MG63 (cell line): ENCODE measurements at regions not wholly inside any gene's neighbourhood (a gene's known extent, or its start where the extent isn't known, plus 50 kb on each side); places are given as distances from the start of the nearest gene placed in this dataset.
"Not testable (repeated sequence)": the region's sequence is repeated elsewhere in the genome, so short reads cannot be mapped to it uniquely, and the experiment has no call there.

Source experiments
- DNase-seq: peaks from one replicate; pipeline ENCODE4 v3.0.0-alpha.2; 2020
- H3K27me3 ChIP-seq: fragments of 250-450 bp; sonication (Bioruptor Pico); 2 replicates; pipeline ENCODE4 v1.5.1; 2020; ENCODE audit warnings: mild to moderate bottlenecking, moderate library complexity
- H3K36me3 ChIP-seq: fragments of 250-450 bp; sonication (Bioruptor Pico); 2 replicates; pipeline ENCODE4 v1.5.1; 2020; ENCODE audit warnings: mild to moderate bottlenecking, moderate library complexity
- H3K4me3 ChIP-seq: fragments of 250-450 bp; sonication (Bioruptor Pico); 2 replicates; pipeline ENCODE4 v1.5.1; 2020; ENCODE audit warnings: mild to moderate bottlenecking, moderate library complexity
- H3K9me3 ChIP-seq: fragments of 250-450 bp; sonication (Bioruptor Pico); 2 replicates; pipeline ENCODE4 v1.5.1; 2020; ENCODE audit warnings: mild to moderate bottlenecking, moderate library complexity

GRCh38 chr13:79846386-79846785, 365.4 kb downstream of the NDFIP2 start:
- no peaks in the 10 kb centered on the region for H3K9me3 ChIP-seq

GRCh38 chr13:79837741-79838450, 356.9 kb downstream of the NDFIP2 start:
- no peaks in the 10 kb centered on the region for H3K36me3 ChIP-seq
- DNase-seq = no peak
- H3K4me3 ChIP-seq = no peak overlapping the region
- H3K27me3 ChIP-seq = no peaks in the 10 kb centered on the region
- no peaks in the 10 kb centered on the region for H3K9me3 ChIP-seq

More at GRCh38 chr13:79846386-79846785, 365.4 kb downstream of the NDFIP2 start:
- Histone ChIP-seq H3K4me3 (no peak overlapping the region), H3K27me3 (no peaks in the 10 kb centered on the region), H3K36me3 (no peaks in the 10 kb centered on the region)
- DNase-seq = no peak

DNA sequence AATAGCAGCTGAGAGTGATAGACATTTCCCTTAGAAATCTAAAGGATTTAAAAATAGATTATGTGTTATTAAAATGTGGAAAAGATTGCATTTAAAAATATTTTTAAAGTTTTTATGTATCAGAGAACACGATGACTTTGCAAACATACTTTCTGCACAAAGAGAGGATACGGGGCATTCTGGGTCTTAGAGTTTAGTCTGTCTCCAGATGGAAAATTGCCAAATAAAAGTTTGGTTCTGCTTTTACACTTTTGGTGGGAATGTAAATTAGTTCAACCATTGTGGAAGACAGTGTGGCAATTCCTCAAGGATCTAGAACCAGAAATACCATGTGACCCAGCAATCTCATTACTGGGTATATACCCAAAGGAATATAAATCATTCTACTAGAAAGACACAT, 355.2 kb downstream of the NDFIP2 start:
- not testable (repeated sequence) for H3K4me3 ChIP-seq, DNase-seq, H3K27me3 ChIP-seq, H3K36me3 ChIP-seq, H3K9me3 ChIP-seq

DNA sequence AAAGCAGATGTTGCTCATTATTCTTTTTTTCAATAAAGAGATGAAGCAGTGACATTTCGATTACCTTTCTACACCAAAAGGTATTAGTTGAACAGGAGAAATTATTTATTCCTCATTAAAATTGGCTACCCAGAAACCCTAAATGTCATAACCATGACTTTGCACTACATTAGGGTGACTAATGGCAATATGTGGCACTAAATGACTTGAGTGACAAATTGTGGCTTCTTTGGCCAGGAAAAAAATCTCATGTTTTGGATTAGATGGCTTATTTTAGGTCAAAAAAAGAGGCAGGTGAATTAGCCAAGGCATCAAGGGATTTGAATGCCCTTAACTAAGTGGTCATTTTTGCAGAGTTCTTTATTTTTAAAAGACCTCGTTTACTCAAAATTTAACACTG, 353.9 kb downstream of the NDFIP2 start:
- no peaks in the 10 kb centered on the region for H3K9me3 ChIP-seq
- no peak for DNase-seq
- no peak overlapping the region for H3K4me3 ChIP-seq
- no peaks in the 10 kb centered on the region for H3K27me3 ChIP-seq
- no peaks in the 10 kb centered on the region for H3K36me3 ChIP-seq

DNA sequence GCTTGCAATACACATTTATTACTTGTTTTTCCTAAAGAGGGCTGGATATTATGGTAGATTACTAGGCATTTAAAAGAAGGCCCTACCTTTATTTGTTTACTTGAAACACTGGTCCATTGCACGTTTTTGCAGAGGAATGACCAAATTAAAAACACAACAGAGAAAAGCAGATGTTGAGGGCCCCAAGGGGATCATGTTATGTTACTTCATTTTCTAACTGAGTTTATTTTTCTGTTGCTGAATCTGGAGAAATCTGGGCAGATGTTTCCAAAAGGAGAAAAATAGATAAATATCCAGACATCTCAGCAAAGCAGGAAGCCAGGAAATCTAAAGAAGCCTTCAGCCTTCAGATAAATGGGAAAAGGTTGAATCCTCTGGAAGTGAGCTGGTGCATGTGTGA, 353.0 kb downstream of the NDFIP2 start:
- Histone ChIP-seq H3K9me3 (no peaks in the 10 kb centered on the region), H3K27me3 (no peaks in the 10 kb centered on the region)
- no peak for DNase-seq

DNA sequence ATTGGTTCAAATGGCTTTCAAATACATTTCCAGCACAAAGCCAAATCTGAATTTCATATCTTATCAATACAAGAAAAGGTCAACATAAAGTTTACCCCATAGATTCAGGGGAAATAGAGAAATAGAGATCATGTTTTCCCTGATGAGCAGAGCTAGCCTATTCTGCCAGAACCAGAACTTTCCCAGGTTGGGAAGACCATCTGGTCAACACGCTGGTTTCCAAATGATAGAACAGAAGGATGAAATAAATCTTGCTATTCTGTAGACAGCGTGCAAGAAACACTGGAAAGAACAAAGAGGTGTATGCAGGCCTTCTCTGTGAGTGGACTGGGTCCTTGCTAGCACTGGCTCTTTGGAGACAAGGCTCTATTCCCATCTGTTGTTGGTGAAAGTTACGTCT, 350.6 kb downstream of the NDFIP2 start:
- no peak for DNase-seq
- no peaks in the 10 kb centered on the region for H3K27me3 ChIP-seq
- H3K4me3 ChIP-seq = no peak overlapping the region
- H3K36me3 ChIP-seq = no peaks in the 10 kb centered on the region
- no peaks in the 10 kb centered on the region for H3K9me3 ChIP-seq

More for the DNA sequence above, 353.0 kb downstream of the NDFIP2 start:
- Histone ChIP-seq H3K36me3 (no peaks in the 10 kb centered on the region), H3K4me3 (no peak overlapping the region)

GRCh38 chr13:79830945-79831344, 350.0 kb downstream of the NDFIP2 start:
- no peak for DNase-seq
- no peak overlapping the region for H3K4me3 ChIP-seq
- no peaks in the 10 kb centered on the region for H3K36me3 ChIP-seq
- H3K9me3 ChIP-seq = no peaks in the 10 kb centered on the region
- H3K27me3 ChIP-seq = no peaks in the 10 kb centered on the region

DNA sequence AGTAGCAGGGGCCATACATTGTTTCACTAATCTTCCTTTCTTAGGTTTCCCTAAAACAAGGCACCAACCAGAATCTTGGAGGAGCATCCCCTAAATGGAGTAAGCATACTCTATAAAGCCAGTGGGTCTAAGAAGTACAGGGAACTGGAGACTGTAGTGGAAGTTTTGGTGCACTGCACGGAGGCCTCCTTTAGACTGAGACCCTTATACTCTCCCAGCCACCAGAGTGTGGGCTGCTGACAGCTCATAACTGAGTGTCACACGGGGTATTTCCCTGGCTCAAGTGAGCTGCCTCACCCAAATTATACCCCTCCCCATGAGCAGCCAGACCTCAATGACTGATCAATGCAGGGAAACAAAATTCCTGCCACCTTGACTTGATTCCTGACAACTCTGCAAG, 349.5 kb downstream of the NDFIP2 start:
- H3K36me3 ChIP-seq = no peaks in the 10 kb centered on the region
- no peak for DNase-seq
- H3K9me3 ChIP-seq = no peaks in the 10 kb centered on the region
- H3K27me3 ChIP-seq = no peaks in the 10 kb centered on the region
- H3K4me3 ChIP-seq = no peak overlapping the region

DNA sequence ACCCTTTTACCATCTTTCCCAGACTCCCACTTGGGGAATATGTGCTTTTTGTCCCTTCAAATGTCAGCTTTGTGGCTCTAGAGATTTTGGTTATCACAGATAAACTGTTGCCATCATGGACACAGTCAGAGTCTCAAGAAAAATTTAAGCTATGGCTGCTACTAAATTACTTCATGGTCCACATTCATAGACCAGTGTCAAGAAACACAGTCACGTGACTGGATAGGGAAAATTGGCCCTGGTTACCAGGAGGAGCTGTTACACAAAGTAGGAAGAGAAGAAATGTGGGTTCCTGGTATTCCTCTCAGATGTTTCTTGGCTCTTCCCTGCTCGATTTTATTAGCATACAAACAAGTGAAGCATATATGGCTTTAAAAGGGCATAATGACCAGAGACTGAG, 348.9 kb downstream of the NDFIP2 start:
- DNase-seq = no peak
- Histone ChIP-seq H3K36me3 (no peaks in the 10 kb centered on the region), H3K4me3 (no peak overlapping the region), H3K27me3 (no peaks in the 10 kb centered on the region), H3K9me3 (no peaks in the 10 kb centered on the region)

- no peak for DNase-seq
- Histone ChIP-seq H3K27me3 (no peaks in the 10 kb centered on the region), H3K9me3 (no peaks in the 10 kb centered on the region), H3K4me3 (no peak overlapping the region), H3K36me3 (no peaks in the 10 kb centered on the region)
Observed at GRCh38 chr13:79825959-79826358, 345.0 kb downstream of the NDFIP2 start.

- H3K9me3 ChIP-seq = no peaks in the 10 kb centered on the region
- DNase-seq = no peak
- no peaks in the 10 kb centered on the region for H3K36me3 ChIP-seq
- no peak overlapping the region for H3K4me3 ChIP-seq
- H3K27me3 ChIP-seq = no peaks in the 10 kb centered on the region
Observed at GRCh38 chr13:79815041-79815440, 334.1 kb downstream of the NDFIP2 start.

DNA sequence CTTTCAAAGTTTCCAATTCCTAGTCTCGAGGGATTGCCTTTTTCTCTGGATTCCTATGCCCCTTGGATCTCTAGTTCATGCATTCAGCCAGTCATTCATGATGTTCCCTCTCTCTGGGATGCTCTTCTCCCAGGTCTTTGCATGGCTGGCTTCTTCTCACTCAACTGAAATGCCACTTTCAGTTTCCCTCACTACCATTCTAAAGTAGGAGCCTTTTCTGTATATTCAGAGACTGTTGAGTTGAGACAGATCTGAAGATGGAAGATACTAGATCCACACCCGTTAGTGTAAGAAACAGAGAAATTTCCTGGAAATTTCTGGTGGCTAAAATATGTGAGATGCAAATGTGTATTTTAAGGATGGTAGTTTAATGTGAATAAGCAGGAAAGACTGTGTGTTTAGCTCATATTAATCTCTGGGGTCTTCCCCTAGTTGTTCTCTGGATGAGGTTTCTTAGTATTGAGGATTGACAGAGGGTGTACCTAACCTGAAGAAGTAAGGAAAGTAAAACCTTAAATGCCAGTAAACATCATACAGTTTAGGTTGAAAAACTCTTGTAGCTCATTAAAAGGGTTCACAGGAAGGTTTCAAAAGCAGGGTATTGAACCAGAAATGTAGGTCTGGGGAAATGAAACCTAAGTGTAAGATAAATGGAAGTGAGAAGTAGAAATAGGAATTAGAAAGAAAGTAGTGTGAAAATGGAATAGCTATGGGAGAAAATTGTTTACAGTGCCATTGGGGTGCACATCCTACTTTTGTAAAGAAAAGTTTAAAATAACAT, 331.3 kb downstream of the NDFIP2 start:
- H3K4me3 ChIP-seq = no peak overlapping the region
- H3K27me3 ChIP-seq = no peaks in the 10 kb centered on the region
- H3K36me3 ChIP-seq = no peaks in the 10 kb centered on the region
- no peak for DNase-seq
- no peaks in the 10 kb centered on the region for H3K9me3 ChIP-seq

GRCh38 chr13:79811170-79811569, 330.2 kb downstream of the NDFIP2 start:
- Histone ChIP-seq H3K9me3 (no peaks in the 10 kb centered on the region), H3K4me3 (no peak overlapping the region), H3K27me3 (no peaks in the 10 kb centered on the region), H3K36me3 (no peaks in the 10 kb centered on the region)
- no peak for DNase-seq

DNA sequence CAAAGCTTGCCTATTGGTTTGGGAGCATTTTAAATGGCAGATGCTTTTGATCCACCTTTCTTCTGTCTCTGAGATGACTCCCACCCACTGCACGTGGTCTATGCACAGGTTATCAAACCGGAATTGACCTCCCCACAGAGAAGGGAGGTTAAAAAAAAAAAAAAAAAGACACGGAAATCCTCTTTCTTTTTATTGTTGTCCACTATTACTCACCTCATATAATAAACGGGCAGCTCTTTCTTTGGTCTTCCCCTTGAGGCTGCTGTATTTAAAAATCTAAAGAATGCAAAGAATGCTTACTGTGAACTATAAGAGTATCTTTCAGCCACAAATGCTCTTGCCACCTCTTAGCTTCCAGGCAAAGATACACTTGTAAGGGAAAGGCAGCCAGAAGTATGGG, 329.7 kb downstream of the NDFIP2 start:
- H3K9me3 ChIP-seq = no peaks in the 10 kb centered on the region
- no peak for DNase-seq
- no peaks in the 10 kb centered on the region for H3K27me3 ChIP-seq
- no peaks in the 10 kb centered on the region for H3K36me3 ChIP-seq
- no peak overlapping the region for H3K4me3 ChIP-seq

DNA sequence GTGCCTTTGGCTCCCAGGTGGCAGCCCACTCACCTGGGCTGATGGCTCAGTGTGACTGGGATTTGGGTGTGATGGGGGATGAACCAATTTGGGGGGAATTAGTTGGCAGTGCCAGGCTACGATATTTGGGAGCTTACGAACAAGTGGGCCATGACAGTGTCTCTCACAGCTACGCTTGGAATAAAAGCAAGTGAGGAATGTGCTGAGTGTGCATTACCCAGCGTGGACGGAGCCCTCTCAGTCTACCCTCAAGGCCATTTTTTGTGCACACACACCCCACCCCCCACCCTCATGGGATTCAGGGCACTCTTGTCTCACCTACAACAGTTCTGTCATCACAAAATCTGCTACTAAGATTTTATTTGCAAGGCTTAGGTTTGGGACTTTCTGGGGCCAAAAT, 329.1 kb downstream of the NDFIP2 start:
- Histone ChIP-seq H3K36me3 (no peaks in the 10 kb centered on the region), H3K9me3 (no peaks in the 10 kb centered on the region), H3K27me3 (no peaks in the 10 kb centered on the region), H3K4me3 (no peak overlapping the region)
- no peak for DNase-seq

GRCh38 chr13:79808475-79808874, 327.5 kb downstream of the NDFIP2 start:
- no peaks in the 10 kb centered on the region for H3K9me3 ChIP-seq
- no peak overlapping the region for H3K4me3 ChIP-seq
- DNase-seq = no peak
- no peaks in the 10 kb centered on the region for H3K27me3 ChIP-seq
- H3K36me3 ChIP-seq = no peaks in the 10 kb centered on the region

DNA sequence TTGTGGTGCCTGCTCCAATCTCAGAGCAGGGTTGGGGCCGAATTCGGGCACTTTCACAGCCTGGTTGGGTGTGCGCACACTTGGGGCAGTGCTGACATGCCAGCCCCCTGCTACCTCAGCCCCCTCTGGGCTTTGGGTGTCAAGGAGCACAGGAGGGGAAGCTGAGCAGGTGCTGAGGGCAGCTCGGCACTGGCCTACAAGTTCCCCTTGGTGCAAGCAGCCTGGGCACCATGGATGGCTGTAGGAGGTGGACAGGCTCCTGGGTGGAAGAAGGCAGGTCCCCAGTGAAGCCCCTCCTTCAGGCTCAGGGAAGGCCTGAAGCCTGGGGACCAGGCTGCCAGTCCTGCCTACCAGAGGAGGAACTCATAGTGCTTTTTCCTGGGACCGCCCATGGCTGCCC, 326.6 kb downstream of the NDFIP2 start:
- H3K9me3 ChIP-seq = no peaks in the 10 kb centered on the region
- H3K4me3 ChIP-seq = no peak overlapping the region
- H3K36me3 ChIP-seq = no peaks in the 10 kb centered on the region
- H3K27me3 ChIP-seq = no peaks in the 10 kb centered on the region
- DNase-seq = no peak

DNA sequence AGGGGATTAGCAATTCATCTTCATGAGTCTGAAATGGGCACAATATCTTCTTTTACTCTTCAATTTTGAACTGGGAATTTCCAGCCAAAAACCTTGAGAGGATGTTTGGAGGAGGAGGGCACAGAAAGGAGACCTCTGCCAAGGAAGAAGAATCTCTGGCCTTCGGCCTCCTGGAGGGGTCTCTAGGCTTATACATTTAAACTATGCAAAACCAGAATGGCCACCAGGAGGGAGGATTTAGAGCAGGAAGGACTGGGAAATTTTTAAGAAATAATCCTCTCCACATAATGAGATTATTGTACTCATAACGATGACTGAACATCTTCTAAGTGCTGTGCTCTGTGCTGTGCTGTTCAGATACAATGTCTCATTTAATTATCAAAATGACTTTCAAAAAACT, 325.9 kb downstream of the NDFIP2 start:
- no peak for DNase-seq
- no peaks in the 10 kb centered on the region for H3K27me3 ChIP-seq
- H3K36me3 ChIP-seq = no peaks in the 10 kb centered on the region
- H3K4me3 ChIP-seq = no peak overlapping the region
- H3K9me3 ChIP-seq = no peaks in the 10 kb centered on the region
